Endothelial cell of umbilical vein (primary cell): ENCODE measurements at regions not wholly inside any gene's neighbourhood (a gene's known extent, or its start where the extent isn't known, plus 50 kb on each side); places are given as distances from the start of the nearest gene placed in this dataset.
A peak's percentile ranks its signal among the peaks of the same experiment; 100 is the strongest.

Source experiments
- BruUV-seq: library from RNA; stranded (reverse); fragments of 400-500 nt; replicated peaks from 2 replicates; lab custom pipeline; 2021; lab: Mats Ljungman, UMichigan
- CTCF ChIA-PET: fragments of 300-600, 350-600 bp; sonication (Branson Sonifier 250); formaldehyde crosslinking; loops from one replicate; lab custom pipeline; 2021; ENCODE audit warnings: antibody characterized with exemption, inconsistent platforms; lab: Charles Lee
- POLR2A ChIA-PET: fragments of 300-600, 350-600 bp; sonication (Branson Sonifier 250); formaldehyde crosslinking; loops from one replicate; lab custom pipeline; 2021; ENCODE audit warnings: antibody characterized with exemption, inconsistent platforms; lab: Charles Lee
- DNase-seq: peaks from one replicate; pipeline ENCODE4 v3.0.0-alpha.2; 2011; ENCODE audit warnings: low read depth, low spot score
- FAIRE-seq: peaks from 2 replicates; lab custom pipeline; 2011; peaks lifted over from hg19 to GRCh38; lab: Jason Lieb, UNC
- H2AFZ ChIP-seq: 2 replicates; pipeline ENCODE4 v1.6.0; 2012; ENCODE audit warnings: low read depth, low read length, control low read depth, inconsistent platforms
- H3K27ac ChIP-seq: 2 replicates; pipeline ENCODE4 v1.5.1; 2011; ENCODE audit warnings: low read depth, mild to moderate bottlenecking, control low read depth, low read length, moderate library complexity; ENCODE audit not compliant: insufficient read depth
- H3K27me3 ChIP-seq, 2 experiments: 2 replicates each; pipeline versions ENCODE4 v1.6.0 to v1.6.1; 2011; ENCODE audit warnings: low read length in 2 of 2, mixed read lengths in 1 of 2; ENCODE audit not compliant: control insufficient read depth in 2 of 2, insufficient read depth in 2 of 2
- H3K36me3 ChIP-seq, 2 experiments: 2 replicates in 1 of 2; 3 replicates in 1 of 2; pipeline ENCODE4 v1.5.1; 2011; ENCODE audit warnings: low read length in 2 of 2, mild to moderate bottlenecking in 1 of 2, moderate library complexity in 1 of 2; ENCODE audit not compliant: control insufficient read depth in 2 of 2, insufficient read depth in 2 of 2; ENCODE audit errors: extremely low read depth in 1 of 2
- H3K4me1 ChIP-seq: 3 replicates; pipeline ENCODE4 v1.5.1; 2011; ENCODE audit warnings: mild to moderate bottlenecking, low read length; ENCODE audit not compliant: control insufficient read depth, insufficient read depth; ENCODE audit errors: extremely low read depth
- H3K4me2 ChIP-seq: 2 replicates; pipeline ENCODE4 v1.6.1; 2011; ENCODE audit warnings: low read length, control low read depth, mixed read lengths; ENCODE audit not compliant: insufficient read depth
- H3K4me3 ChIP-seq, 3 experiments: fragments of 200-600 bp in 1 of 3; sonication (generic), shearing (Covaris generic) in 1 of 3; replicated peaks in 1 of 3; 2 replicates each; pipeline ENCODE4 v1.5.1; 2011 to 2016; ENCODE audit warnings: control low read depth in 3 of 3, low read length in 3 of 3, mild to moderate bottlenecking in 2 of 3, inconsistent platforms in 1 of 3, low read depth in 1 of 3, moderate library complexity in 1 of 3; ENCODE audit not compliant: insufficient read depth in 1 of 3
- H3K79me2 ChIP-seq: 2 replicates; pipeline ENCODE4 v1.6.0; 2012; ENCODE audit warnings: low read length, inconsistent platforms; ENCODE audit not compliant: control insufficient read depth, insufficient read depth
- H3K9ac ChIP-seq: replicated peaks from 2 replicates; pipeline ENCODE3; 2011; ENCODE audit warnings: low read length, control low read depth; ENCODE audit not compliant: insufficient read depth; ENCODE audit errors: extremely low read depth
- H3K9me1 ChIP-seq: replicated peaks from 3 replicates; pipeline ENCODE4 v1.6.0; 2011; ENCODE audit warnings: mild to moderate bottlenecking, low read length; ENCODE audit not compliant: control insufficient read depth, insufficient read depth; ENCODE audit errors: extremely low read depth
- H3K9me3 ChIP-seq: replicated peaks from 2 replicates; pipeline ENCODE4 v1.5.1; 2012; ENCODE audit warnings: low read length, inconsistent platforms; ENCODE audit not compliant: control insufficient read depth, insufficient read depth
- H4K20me1 ChIP-seq: replicated peaks from 2 replicates; pipeline ENCODE3; 2011; ENCODE audit warnings: mild to moderate bottlenecking, low read length; ENCODE audit not compliant: control insufficient read depth, insufficient read depth; ENCODE audit errors: extremely low read depth
- FOS ChIP-seq: IDR thresholded peaks from 2 replicates; pipeline ENCODE4 v1.6.1; 2011; ENCODE audit warnings: mild to moderate bottlenecking, low read length, moderate library complexity, borderline replicate concordance; ENCODE audit not compliant: insufficient read depth
- GATA2 ChIP-seq: IDR thresholded peaks from 2 replicates; pipeline ENCODE4 v1.7.0; 2011; ENCODE audit warnings: low read depth, mild to moderate bottlenecking, moderate library complexity, mixed read lengths, low read length; ENCODE audit not compliant: insufficient read length, insufficient read depth
- dilution Hi-C: fragments of 300-500 bp; cut with MboI; formaldehyde crosslinking; loops from one replicate; pipeline ENCODE4 v1.15.0; 2019; ENCODE audit warnings: low sequenced_read_pairs; ENCODE audit not compliant: extremely low pct_ligation_motif_present
- intact Hi-C: fragments of 100-400 bp; cut with micrococcal nuclease; formaldehyde crosslinking; loops from one replicate; pipeline ENCODE4 v1.10.0; 2022
- TF ChIP-seq, protein P1 (sequence below): IDR thresholded peaks from 2 replicates; pipeline ENCODE4 v1.6.1; 2011; ENCODE audit not compliant: insufficient read depth, insufficient read length

DNA sequence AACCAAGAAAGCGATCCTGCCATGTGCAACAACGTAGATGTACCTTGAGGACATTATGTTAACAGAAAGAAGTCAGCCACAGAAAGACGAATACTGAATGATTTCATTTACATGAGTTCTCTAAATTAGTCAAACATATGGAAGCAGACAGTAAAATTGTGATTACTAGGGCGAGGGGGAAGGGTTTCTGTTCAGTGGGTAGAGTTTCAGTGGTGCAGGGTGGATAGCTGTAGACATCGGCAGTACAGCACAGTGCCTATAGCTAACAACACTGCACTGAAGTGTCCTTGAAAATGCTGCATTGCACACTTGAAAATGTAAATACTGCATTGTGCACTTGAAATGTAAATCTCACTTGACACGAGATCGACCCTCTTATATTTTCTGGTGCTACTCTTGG, 275.3 kb downstream of the GALR1 start:
- Histone ChIP-seq H3K4me3 (no peak overlapping the region), H2AFZ (no peak overlapping the region), H3K9me1 (no peaks in the 10 kb centered on the region), H3K9me3 (no peaks in the 10 kb centered on the region), H4K20me1 (no peaks in the 10 kb centered on the region), H3K9ac (no peak overlapping the region), H3K79me2 (no peaks in the 10 kb centered on the region), H3K36me3 (no peaks in the 10 kb centered on the region), H3K27me3 (no peaks in the 10 kb centered on the region), H3K4me1 (no peaks in the 10 kb centered on the region), H3K4me2 (no peak overlapping the region), H3K27ac (no peak overlapping the region)
- ChIA-PET CTCF (no interaction called here), POLR2A (no interaction called here)
- DNase-seq (no peak), FAIRE-seq (no peak)
- BruUV-seq: no TSS peak
- dilution Hi-C loops (no loop called here), intact Hi-C loops (no loop called here)
- TF ChIP-seq GATA2: no peak

DNA sequence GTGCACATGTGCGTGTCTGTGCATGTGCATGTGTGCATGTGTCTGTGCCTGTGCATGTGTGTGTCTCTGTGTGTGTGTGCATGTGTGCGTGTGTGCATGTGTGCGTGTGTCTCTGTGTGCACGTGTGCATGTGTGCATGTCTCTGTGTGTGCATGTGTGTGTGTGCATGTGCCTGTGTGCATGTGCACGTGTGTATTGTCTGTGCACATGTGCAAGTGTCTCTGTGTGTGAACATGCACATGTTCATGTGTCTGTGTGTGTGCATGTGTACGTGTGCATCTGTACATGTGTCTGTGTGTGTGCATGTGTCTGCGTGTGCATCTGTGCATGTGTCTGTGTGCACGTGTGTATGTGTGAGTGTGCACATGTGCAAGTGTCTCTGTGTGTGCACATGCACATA, 277.3 kb downstream of the GALR1 start:
- ChIA-PET POLR2A (no interaction called here), CTCF (no interaction called here)
- H3K27ac ChIP-seq: no peak overlapping the region
- no peak overlapping the region for H2AFZ ChIP-seq
- dilution Hi-C loops: no loop called here
- TF ChIP-seq, protein P1, sequence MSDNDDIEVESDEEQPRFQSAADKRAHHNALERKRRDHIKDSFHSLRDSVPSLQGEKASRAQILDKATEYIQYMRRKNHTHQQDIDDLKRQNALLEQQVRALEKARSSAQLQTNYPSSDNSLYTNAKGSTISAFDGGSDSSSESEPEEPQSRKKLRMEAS: peak; percentile 1
- TF ChIP-seq FOS: no peak
- no peaks in the 10 kb centered on the region for H3K4me1 ChIP-seq
- H3K9me1 ChIP-seq: no peaks in the 10 kb centered on the region
- no peaks in the 10 kb centered on the region for H3K36me3 ChIP-seq
- intact Hi-C loops: no loop called here
- FAIRE-seq (no peak), DNase-seq (no peak)
- H3K4me3 ChIP-seq: no peak overlapping the region
- peaks cover 5% of the 10 kb centered on the region for H3K9me3 ChIP-seq
- H3K27me3 ChIP-seq: no peaks in the 10 kb centered on the region
- H3K4me2 ChIP-seq: no peak overlapping the region
- no peaks in the 10 kb centered on the region for H4K20me1 ChIP-seq
- no TSS peak for BruUV-seq
- no peak overlapping the region for H3K9ac ChIP-seq
- H3K79me2 ChIP-seq: no peaks in the 10 kb centered on the region
